CD4-positive, alpha-beta T cell treated with Interleukin-2 at 100 ng/mL for 4 hours (primary cell): ENCODE measurements at regions not wholly inside any gene's neighbourhood (a gene's known extent, or its start where the extent isn't known, plus 50 kb on each side); places are given as distances from the start of the nearest gene placed in this dataset.

Source experiments
- DNase-seq: peaks from one replicate; pipeline ENCODE4 v3.0.0-alpha.2; 2020; ENCODE audit warnings: low spot score

- DNase-seq = no peak
These were observed 107.8 kb downstream of the CYB561 start for GRCh38 chr17:63338272-63338671.

DNA sequence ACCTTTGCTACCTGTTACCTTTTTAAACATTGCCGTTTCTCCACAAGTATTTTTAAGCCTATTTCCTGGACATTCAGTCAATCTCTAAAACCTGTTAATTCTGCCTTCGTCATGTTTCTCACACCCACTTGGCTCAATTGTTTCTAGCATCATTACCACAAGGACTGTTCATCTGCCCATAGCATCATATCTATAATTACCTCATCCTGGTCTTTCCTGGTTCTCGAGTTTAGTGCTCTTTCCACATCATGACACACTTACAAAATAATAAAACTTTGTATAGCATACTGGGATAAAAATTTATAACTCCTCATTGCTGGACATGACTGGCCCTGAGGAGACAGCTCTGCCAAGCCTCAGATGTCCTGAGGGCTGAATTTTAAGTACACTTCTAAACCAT lies 104.8 kb downstream of the CYB561 start:
- no peak for DNase-seq

GRCh38 chr17:63344383-63344782 lies 101.7 kb downstream of the CYB561 start:
- DNase-seq = no peak

- no peak for DNase-seq
These were observed 100.5 kb downstream of the CYB561 start for GRCh38 chr17:63345611-63346010.

GRCh38 chr17:63347475-63347874 lies 98.6 kb downstream of the CYB561 start:
- no peak for DNase-seq

GRCh38 chr17:63349478-63350000 lies 96.6 kb downstream of the CYB561 start:
- no peak for DNase-seq

- no peak for DNase-seq
These were observed 95.7 kb downstream of the CYB561 start for GRCh38 chr17:63350364-63350763.

- no peak for DNase-seq
These were observed 91.8 kb downstream of the CYB561 start for GRCh38 chr17:63354256-63354655.

DNA sequence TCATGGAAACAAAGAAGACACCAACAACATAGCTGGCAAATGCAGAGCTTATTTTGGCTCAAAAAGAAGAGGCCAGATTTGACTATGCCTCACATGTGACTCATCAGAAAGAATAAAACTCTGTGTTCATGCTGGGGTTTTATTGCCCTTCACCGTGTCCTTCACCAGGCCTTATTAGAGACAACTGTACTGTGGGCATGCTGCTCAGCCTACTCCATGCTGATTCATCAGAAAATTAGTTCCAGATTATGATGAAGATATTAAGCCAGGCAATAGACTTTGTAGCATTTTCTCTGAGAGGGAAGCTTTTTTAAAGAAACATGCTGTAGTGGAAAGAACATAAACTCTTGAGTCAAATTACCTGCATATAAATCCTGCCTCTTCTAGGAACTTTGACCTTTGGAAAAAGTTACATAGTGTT lies 89.8 kb downstream of the CYB561 start:
- DNase-seq = no peak

DNA sequence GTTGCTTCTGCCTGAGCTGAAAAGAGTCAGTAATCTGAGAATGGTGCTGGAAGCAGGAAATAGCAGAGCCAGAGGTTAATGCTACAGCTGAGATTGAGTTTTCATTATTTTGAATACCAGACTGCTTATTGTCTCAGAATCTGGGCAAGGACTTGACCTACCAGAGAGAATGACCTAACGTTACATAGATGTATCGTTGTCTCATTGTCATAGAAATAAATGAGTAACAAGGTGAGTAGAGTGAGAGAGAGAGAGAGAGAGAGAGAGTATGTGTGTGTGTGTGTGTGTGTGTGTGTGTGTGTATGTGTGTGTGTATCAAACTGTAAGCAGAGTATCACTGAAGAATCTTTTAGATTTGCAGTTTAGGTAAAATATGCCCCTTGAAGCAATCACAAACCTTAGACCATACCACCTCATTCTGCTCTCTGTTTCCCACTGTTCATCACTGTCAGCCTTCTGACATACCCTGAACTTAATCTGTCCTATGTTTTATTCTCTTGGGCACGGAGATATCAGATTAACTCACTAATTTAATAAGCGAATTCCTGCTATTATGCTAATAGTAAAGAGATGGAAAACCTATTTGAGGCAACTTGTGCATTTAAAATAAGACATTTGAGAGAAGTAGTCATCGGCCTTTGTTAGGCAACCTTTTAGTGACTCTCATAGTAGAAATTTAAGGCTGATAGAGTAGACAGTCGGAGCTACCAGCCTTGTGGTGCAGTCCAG lies 87.8 kb downstream of the CYB561 start:
- DNase-seq = no peak

- no peak for DNase-seq
These were observed 87.2 kb downstream of the CYB561 start for GRCh38 chr17:63358956-63359355.

DNA sequence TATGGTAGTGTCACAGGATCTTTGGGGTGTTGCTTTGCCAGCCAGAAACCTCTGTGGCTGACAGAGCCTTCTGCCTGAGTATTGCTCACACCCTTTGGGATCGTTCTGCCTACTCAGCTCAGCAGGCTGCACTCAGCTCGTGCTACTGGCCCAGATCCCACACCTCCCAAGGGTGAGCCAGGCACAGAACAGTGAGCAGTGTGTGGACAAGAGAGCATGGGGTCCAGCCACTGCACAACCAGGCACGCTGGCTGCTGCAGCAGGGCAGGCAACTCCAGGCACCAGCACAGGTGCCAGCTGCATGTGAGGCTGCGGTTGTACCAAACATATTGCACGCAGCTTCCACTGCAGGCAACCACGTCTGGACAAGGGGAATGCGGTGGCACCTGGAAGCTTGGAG lies 84.9 kb downstream of the CYB561 start:
- no peak for DNase-seq

- no peak for DNase-seq
These were observed 84.0 kb downstream of the CYB561 start for GRCh38 chr17:63362115-63362514.

- no peak for DNase-seq
These were observed 81.7 kb downstream of the CYB561 start for GRCh38 chr17:63364387-63364786.

DNA sequence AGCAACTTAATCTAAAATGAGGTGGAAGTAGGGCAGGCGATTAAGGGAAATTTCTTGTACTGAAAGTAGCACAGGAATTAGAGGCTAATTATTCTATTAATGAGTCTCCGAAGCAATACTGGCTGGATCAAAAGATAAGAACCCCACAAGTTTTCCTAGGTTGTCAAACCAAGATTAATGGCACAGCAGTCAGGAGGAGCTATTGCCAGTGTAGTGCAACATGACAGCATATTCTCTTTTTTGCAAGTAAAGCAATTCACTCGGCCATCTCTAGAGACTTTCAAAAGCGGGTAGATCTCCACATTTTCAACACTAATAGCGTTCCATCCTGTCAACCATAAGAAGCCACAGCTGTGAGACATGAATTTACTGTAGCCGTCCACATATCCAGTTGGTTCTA lies 81.2 kb downstream of the CYB561 start:
- no peak for DNase-seq

DNA sequence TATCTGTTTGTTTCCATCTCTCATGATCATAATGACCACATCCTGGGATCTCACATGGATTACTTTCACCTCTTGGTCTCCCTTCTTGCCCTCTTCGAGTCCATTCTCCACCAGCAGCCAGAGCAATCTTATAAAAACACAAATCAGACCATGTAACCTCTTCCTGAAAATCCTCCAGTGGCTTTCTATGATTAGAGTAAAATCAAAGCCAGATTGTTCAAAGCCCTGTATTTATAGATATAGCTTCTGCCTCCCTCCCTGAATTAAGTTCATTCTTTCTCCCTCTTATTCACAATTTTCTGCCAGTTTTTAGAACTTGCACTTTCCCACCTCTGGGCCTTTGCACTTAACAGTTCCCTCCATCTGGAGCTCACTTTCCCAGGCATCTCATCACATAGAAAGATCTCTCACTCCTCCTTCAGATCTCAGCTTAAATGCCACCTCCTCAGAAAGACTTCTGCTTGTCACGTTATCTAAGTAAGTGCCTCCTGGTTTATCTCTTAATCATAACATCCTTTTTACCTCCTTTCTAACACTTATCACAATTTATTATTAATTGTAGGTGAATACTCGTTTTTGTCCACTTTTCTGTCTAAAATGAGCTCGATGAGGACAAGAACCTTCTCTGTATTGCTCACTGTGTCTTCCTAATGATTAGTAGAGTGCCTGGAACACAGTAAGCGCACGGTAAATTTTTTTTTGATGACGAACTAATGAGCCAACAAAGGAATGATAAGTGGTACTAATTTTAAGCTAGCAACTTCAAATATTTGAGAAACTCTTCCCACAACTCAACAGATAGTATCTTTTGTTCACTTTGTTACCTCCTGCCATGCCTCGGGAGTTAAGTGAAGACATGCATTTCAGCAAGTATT lies 80.5 kb downstream of the CYB561 start:
- DNase-seq = no peak

DNA sequence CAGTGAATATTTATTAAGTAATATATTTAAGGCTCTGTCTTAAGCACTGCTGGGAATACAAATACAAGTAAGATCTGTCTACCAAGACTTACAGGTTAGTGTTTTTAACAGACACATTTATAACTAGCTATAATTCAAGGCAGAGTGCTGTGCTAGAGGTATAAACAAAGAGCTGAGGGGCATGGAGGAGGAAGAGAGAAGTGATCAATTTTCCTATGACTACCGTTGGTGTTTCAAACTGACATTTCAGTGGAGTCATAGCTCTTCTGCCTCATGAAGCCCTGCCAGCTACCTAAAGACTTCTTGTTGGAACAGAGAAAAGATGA lies 79.9 kb downstream of the CYB561 start:
- DNase-seq = no peak

DNA sequence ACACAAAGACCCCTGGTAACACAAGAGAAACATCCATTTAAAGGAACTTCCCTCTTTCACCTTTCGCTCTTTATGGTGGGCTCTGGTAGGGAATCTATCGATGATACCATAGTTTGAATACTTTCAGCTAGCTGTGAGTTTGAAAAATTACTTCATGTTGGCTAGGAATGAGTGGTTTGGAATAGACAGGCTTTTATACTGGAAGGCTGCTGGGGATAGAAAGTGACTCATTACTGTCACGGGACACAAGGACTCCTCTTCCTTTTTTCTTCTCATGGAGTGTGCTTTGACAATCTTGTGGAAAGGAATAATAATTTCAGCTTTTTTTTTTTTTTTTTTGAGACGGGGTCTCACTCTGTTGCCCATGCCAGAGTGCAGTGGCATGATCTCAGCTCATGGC lies 76.9 kb downstream of the CYB561 start:
- no peak for DNase-seq

DNA sequence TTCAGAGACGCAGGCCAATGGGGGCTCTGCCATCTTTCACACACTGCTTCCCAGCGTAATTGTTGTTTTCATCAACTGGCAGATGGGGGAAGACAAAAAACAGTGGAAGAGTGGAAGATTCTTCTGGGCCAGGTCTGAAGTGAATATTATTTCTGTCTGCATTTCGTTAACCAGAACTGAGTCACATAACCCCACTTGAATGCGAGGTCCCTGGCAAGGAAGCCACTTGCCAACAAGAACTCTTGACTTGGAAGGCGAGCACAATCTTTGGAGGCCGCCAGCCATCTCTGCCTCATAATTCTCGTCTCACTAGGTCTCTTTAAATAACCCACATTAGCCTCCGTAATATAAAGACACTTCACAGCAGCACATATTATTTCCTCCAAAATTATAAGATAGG lies 75.4 kb downstream of the CYB561 start:
- no peak for DNase-seq

DNA sequence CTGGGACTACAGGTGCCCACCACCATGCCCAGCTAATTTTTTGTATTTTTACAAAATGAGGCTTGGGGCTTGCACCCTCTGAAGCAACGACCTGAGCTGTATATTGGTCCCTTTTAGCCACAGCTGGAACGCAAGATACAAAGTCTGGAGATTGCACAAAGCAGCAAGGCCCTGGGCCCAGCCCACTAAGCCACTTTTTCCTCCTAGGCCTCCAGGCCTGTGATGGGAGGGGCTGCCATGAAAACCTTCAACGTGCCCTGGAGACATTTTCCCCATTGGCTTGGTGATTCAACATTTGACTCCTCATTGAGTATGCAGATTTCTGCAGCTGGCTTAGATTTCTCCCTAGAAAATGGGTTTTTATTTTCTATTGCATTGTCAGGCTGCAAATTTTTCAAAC lies 69.2 kb downstream of the CYB561 start:
- DNase-seq = no peak

- DNase-seq = no peak
These were observed 67.4 kb downstream of the CYB561 start for GRCh38 chr17:63378411-63379375.

GRCh38 chr17:63379636-63380035 lies 66.5 kb downstream of the CYB561 start:
- no peak for DNase-seq
